Stimulated activated CD4-positive, alpha-beta T cell treated with anti-CD3 and anti-CD28 coated beads, Interleukin-4, amount 100 ng/mL, for 24 hours (primary cell): ENCODE measurements at regions not wholly inside any gene's neighbourhood (a gene's known extent, or its start where the extent isn't known, plus 50 kb on each side); places are given as distances from the start of the nearest gene placed in this dataset.
"Not testable (repeated sequence)": the region's sequence is repeated elsewhere in the genome, so short reads cannot be mapped to it uniquely, and the experiment has no call there.

Experiments used
- DNase-seq: peaks from one replicate; pipeline ENCODE4 v3.0.0-alpha.2; 2020

- no peak for DNase-seq
These were observed 266.4 kb upstream of the USP15 start for GRCh38 chr12:61993734-61994345.

GRCh38 chr12:61996717-61997116 lies 263.5 kb upstream of the USP15 start:
- no peak for DNase-seq

- DNase-seq = no peak
These were observed 261.4 kb upstream of the USP15 start for GRCh38 chr12:61998791-61999190.

DNA sequence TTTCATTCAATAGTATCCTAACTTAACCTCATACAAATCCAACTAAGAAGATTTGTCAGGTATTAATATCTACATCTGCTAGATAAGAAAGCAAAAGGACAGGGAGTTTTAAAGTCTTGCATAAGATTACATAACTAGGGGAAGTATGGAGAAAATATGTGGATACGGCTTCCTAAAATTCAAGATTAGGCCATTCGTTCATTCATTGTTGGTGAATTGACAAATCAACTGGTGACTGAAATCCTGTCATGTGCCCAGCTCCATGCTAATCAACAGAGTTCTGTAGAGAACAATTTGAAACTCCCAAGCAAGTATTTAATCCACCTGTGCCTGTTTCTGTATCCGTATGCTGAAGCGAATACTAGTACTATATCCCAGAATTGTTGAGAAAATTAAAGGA lies 260.9 kb upstream of the USP15 start:
- no peak for DNase-seq

DNA sequence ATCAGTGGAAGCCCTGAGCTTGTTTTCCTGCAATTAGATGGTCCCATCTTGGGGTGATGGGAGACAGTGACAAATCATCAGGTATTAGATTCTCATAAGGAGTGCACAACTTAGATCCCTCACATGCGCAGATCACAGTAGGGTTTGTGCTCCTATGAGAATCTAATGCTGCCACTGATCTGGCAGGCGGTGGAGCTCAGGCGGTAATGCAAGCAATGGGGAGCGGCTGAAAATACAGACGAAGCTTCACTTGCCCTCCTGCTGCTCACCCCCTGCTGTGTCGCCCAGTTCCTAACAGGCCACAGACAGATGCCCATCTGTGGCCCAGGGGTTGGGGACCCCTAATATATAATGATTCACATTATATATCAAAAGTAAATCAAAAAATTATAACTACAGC lies 258.8 kb upstream of the USP15 start:
- no peak for DNase-seq

DNA sequence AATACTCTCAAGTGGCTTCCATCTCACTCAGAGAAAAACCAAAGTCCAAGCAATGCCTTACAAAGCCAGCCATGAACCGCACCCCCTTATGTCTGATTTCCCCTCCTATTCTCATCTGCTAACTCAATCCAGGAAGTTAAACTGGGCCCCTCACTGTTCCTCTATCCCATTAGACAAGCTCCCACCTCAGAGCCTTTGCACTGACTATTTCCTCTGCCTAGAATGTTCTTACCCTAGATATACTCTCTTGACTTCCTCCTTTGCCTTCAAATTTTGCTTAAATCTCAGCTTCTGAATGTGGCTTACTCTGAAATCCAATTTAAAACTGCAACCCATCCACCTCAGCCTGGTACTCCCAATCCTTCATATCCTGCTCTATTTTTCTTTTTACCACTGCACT lies 257.0 kb upstream of the USP15 start:
- no peak for DNase-seq

- no peak for DNase-seq
These were observed 256.5 kb upstream of the USP15 start for GRCh38 chr12:62003701-62004100.

- no peak for DNase-seq
These were observed 254.6 kb upstream of the USP15 start for GRCh38 chr12:62005615-62006014.

DNA sequence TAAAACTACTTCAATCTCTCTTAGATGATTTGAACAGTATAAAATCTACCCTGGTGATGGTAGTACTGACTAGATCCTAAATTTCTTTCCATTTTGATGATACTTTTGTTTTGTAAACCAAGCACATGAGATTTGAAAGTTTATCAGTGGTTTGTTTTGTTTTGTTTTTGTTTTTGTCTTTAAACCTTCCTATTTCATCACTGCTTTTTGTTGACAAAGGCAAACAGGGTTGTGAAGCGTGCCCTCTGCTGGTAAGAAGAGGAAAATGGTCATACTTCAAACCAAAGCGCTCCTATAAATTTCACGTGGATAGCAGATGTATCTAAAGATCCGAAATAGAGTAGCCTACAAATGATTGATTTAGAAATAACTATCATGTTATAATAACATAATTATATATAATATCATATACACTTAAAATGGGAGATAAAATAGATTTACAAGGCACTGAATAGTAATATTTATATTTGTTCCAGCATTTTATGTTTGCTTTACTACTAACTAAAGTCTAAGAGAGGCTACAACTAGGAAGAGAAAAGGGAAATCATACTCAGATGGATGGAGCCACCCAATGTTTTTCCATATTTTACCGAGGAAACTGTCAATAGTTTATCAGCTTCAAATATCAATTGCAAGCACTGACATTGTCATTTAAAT lies 254.0 kb upstream of the USP15 start:
- no peak for DNase-seq

DNA sequence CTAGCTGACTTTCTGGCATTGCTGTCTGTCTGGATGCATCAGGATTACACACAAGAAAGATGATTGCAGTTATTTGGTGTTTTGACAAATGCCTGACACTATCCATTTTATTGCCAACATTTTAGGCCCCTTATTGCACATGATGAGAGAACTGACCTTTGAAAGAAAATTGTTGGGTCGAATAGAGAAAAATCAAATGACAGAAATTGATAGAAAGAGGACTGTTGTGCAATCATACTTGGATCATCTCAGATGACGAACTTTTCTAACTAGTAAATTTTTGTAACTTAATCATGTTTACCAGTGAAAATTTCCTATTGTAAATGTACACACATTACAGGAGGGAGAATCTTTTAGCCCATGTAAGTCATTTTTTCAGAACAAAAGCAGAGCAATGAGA lies 251.5 kb upstream of the USP15 start:
- DNase-seq = no peak

DNA sequence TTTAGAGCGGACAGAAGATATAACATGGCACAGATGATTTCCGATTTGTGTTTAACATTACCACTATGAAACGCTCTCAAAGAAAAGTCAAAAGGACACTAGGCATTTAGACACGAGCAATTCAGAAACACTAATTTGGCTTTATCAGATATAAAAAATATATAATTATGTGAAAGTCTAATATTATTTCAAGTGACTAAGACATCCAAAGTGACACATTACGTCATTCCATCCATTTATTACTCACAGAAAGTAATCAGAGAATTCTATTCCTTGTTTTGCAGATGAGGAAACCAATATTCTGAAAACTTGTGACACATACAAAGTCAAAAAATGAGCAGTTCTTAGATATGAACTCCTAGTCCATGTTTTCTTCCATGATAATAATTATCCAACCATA lies 250.8 kb upstream of the USP15 start:
- no peak for DNase-seq

DNA sequence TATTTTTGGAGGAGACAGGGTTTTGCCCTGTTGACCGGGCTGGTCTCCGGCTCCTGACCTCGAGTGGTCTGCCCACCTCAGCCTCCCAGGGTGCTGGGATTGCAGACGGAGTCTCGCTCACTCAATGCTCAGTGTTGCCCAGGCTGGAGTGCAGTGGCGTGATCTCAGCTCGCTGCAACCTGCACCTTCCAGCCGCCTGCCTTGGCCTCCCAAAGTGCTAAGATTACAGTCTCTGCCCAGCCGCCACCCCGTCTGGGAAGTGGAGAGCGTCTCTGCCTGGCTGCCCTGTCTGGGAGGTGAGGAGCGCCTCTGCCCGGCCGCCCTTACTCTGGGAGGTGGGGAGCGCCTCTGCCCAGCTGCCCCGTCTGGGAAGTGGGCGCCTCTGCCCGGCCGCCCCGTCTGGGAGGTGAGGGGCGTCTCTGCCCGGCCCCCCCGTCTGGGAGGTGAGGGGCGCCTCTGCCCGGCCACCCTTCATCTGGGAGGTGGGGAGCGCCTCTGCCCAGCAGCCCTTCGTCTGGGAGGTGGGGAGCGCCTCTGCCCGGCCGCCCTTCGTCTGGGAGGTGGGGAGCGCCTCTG lies 249.8 kb upstream of the USP15 start:
- DNase-seq = not testable (repeated sequence)

DNA sequence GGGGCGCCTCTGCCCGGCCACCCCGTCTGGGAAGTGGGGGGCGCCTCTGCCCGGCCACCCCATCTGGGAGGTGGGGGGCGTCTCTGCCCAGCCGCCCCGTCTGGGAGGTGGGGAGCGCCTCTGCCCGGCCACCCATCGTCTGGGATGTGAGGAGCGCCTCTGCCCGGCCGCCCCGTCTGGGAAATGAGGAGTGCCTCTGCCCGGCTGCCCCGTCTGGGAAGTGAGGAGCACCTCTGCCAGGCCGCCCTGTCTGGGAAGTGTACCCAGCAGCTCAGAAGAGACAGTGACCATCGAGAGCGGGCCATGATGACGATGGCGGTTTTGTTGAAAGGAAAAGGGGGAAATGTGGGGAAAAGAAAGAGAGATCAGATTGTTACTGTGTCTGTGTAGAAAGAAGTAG lies 249.2 kb upstream of the USP15 start:
- DNase-seq = not testable (repeated sequence)

GRCh38 chr12:62014330-62014729 lies 245.9 kb upstream of the USP15 start:
- DNase-seq = no peak

DNA sequence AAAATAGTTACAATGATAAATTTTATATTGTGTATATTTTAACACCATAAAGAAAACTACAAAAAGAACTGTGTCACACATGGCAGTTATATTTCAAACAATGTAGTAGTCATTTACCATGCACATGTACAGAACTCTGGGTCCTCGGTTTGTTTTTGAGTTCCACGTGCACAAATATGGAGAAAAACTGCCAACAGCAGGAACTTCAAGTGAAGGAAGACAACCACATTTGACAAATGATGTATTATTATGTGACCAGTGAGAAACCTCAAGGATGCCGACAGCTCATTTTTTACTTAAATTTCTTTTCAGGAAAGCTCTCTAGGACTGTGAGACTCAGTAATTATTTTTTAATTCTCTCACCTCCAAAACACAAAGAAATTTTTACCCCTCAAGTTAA lies 244.2 kb upstream of the USP15 start:
- DNase-seq = no peak

DNA sequence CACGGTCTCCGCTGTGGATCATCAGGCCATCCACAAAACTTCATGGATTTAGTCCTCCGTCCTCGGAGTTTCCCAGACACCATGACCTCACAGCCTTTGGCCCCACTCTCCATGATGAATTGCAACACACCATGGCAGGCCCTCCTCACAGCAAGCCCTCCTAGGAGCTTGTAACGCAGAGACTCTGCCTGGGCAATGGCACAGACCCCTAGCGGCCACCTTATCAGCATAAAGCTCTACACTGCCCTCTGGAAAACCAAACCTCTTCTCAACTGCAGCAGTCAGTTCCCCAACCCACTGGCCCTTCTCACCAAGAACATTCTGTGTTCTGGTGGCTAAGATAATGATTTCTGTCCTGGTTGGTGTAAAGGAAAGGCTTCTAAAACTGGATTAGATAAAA lies 238.4 kb upstream of the USP15 start:
- no peak for DNase-seq

DNA sequence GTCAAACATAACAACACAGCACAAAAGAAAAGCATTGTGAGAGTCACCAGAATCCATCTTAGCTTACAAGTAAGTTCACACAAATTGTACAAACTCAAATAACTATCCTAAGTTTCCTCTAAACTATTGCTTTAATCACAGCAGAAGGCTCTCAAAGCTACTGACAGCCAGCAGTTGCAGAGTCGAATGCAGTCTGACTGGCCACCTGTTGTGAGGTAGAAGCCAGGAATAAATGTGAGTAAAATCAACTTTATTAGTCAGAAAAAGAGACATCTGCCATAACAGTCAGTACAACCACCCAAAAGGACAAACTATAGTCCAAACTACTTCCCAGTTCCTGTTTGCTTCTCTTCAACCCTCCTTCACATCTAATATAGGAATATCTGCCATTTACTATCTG lies 231.7 kb upstream of the USP15 start:
- no peak for DNase-seq

- no peak for DNase-seq
These were observed 227.3 kb upstream of the USP15 start for GRCh38 chr12:62032870-62033269.

DNA sequence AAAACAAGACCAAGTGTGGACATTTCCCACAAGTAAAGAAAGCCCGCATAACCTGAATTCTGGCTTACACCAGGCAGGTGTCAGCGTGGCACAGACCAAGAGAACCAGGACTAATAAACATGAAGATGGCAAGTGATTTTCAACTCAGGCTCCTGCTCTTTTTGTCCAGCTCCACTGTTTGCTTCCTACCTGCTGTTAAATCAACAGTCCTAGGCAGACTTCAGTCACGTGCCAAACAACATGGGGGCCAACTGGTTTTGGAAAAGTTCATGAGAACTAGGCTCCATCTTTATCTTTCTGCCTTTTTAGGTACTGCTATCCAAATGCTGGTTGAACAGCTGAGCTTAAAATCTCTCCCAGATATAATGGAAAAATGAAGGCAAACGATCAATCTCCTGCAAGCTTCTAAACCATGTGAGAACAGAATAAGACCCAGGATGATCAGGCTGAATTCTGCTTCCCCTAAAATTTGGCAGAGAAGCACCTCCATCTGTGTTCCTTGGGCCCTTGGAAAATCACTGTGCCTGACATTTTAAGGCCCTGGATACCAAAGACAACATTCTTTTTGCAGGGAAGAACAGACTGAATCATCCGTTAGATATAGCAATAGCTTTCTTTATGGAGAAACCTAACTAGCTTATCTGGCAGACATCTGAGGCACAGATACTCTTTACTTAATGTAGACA lies 215.6 kb upstream of the USP15 start:
- no peak for DNase-seq

DNA sequence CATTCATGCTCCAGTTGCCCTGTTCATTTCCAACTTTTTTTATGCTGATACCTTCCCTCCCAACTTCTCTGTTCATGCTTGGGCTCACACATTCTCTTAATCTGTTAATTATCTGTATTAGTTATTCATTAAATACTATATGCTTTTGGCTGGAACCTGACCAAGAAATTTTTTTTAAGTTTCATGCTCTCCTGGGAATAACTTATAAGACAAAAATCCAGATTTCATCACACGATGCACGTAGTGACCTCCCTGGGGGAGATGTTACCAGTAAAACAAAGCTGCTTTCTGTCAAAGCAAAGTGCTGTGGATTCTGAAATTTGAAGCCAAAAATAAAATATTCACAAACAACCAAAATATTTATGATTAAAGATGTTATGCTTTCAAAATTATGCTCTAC lies 215.0 kb upstream of the USP15 start:
- no peak for DNase-seq

- DNase-seq = no peak
These were observed 209.4 kb upstream of the USP15 start for GRCh38 chr12:62050785-62051184.

- DNase-seq = no peak
These were observed 190.2 kb upstream of the USP15 start for GRCh38 chr12:62069976-62070375.

GRCh38 chr12:62073236-62073635 lies 187.0 kb upstream of the USP15 start:
- DNase-seq = not testable (repeated sequence)

- DNase-seq = no peak
These were observed 184.3 kb upstream of the USP15 start for GRCh38 chr12:62075870-62076269.
